CD8-positive, alpha-beta memory T cell (primary cell): ENCODE measurements at regions not wholly inside any gene's neighbourhood (a gene's known extent, or its start where the extent isn't known, plus 50 kb on each side); places are given as distances from the start of the nearest gene placed in this dataset.
"Not testable (repeated sequence)": the region's sequence is repeated elsewhere in the genome, so short reads cannot be mapped to it uniquely, and the experiment has no call there.

Source experiments
- CTCF ChIA-PET: fragments of 350-600 bp; sonication (Branson Sonifier 250); formaldehyde crosslinking; loops from one replicate; lab custom pipeline; 2021; ENCODE audit warnings: antibody characterized with exemption; lab: Charles Lee
- POLR2A ChIA-PET: fragments of 350-600 bp; sonication (Branson Sonifier 250); formaldehyde crosslinking; loops from one replicate; lab custom pipeline; 2021; ENCODE audit warnings: antibody characterized with exemption; lab: Charles Lee
- DNase-seq, 5 donors: peaks; one replicate each; pipeline versions ENCODE4 v3.0.0 to v3.0.0-alpha.2; 2020 to 2022; ENCODE audit warnings: mixed read lengths in 1 of 5
- H3K27ac ChIP-seq: one replicate; pipeline ENCODE4 v1.7.0; 2013; ENCODE audit warnings: low read depth, mild to moderate bottlenecking, low read length, moderate library complexity
- H3K27me3 ChIP-seq: 2 replicates; pipeline ENCODE4 v1.7.0; 2013; ENCODE audit warnings: low read length, mild to moderate bottlenecking; ENCODE audit not compliant: insufficient read depth, poor library complexity, severe bottlenecking
- H3K36me3 ChIP-seq: 2 replicates; pipeline ENCODE4 v1.7.0; 2013; ENCODE audit warnings: mild to moderate bottlenecking, low read length, moderate library complexity; ENCODE audit not compliant: insufficient read depth
- H3K4me1 ChIP-seq: 2 replicates; pipeline ENCODE4 v1.7.0; 2013; ENCODE audit warnings: mild to moderate bottlenecking, low read length, moderate library complexity; ENCODE audit not compliant: insufficient read depth
- H3K4me3 ChIP-seq: 2 replicates; pipeline ENCODE4 v1.7.0; 2013; ENCODE audit warnings: mild to moderate bottlenecking, low read length
- H3K9me3 ChIP-seq: 2 replicates; pipeline ENCODE4 v1.7.0; 2013; ENCODE audit warnings: mild to moderate bottlenecking, low read length
- H3K27ac Mint-ChIP-seq, 8 donors: one replicate each; pipeline ENCODE4 v1.8.0; 2020 to 2021; ENCODE audit warnings: mixed read lengths in 8 of 8, mild to moderate bottlenecking in 6 of 8, inconsistent platforms in 3 of 8, moderate library complexity in 3 of 8
- H3K27me3 Mint-ChIP-seq, 2 donors: one replicate each; pipeline ENCODE4 v1.8.0; 2020 to 2021; ENCODE audit warnings: mixed read lengths in 2 of 2, mild to moderate bottlenecking in 1 of 2, moderate library complexity in 1 of 2
- H3K36me3 Mint-ChIP-seq, 3 donors: one replicate each; pipeline ENCODE4 v1.8.0; 2020 to 2021; ENCODE audit warnings: mixed read lengths in 3 of 3, inconsistent platforms in 1 of 3, mild to moderate bottlenecking in 1 of 3
- H3K4me1 Mint-ChIP-seq, 3 donors: one replicate each; pipeline ENCODE4 v1.8.0; 2020 to 2021; ENCODE audit warnings: mixed read lengths in 3 of 3, inconsistent platforms in 1 of 3, mild to moderate bottlenecking in 1 of 3
- H3K4me3 Mint-ChIP-seq, 7 donors: one replicate each; pipeline ENCODE4 v1.8.0; 2020 to 2021; ENCODE audit warnings: mixed read lengths in 7 of 7, mild to moderate bottlenecking in 6 of 7, moderate library complexity in 4 of 7, inconsistent platforms in 2 of 7
- H3K9me3 Mint-ChIP-seq, 5 donors: one replicate each; pipeline ENCODE4 v1.8.0; 2020 to 2022; ENCODE audit warnings: mixed read lengths in 5 of 5, mild to moderate bottlenecking in 3 of 5, moderate library complexity in 2 of 5, inconsistent platforms in 1 of 5

DNA sequence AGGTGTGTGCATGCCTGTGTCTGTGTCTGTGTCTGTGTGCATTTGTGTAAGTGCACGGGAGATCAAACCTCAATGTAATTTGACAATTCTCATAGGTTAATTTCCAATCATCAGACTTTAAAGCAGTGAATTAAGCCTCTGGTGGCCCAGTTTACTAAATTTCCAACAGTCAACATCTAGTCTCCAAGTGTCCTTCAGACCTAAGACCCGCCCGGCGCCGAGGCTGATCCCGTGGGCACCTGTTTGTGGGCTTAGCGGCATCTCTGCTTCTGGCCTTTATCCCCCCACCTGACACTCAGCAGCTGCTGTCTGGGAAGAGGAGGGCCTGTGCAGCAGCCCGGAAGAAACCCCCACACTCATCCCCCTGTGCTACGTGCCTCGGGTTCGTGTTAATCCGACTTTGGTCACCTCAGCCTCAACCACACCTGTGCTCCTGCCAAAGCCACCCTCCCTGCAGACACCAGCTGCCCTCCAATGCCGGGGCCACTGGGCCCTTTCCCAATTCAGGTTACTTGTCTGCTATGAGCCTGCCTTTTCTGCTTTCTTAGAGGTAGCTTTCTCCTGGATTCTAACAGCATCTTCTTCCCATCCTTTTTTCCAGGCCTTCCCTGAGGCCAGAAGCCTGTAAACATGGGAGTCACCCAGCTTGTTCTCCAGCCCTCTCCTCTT is 154.7 kb downstream of the ATP6V0E2 start:
- CTCF ChIA-PET, H3K27me3 Mint-ChIP-seq, H3K4me1 ChIP-seq, DNase-seq, H3K9me3 ChIP-seq, H3K27me3 ChIP-seq, H3K36me3 ChIP-seq, H3K27ac ChIP-seq, POLR2A ChIA-PET, H3K36me3 Mint-ChIP-seq, H3K27ac Mint-ChIP-seq, H3K9me3 Mint-ChIP-seq, H3K4me3 ChIP-seq, H3K4me1 Mint-ChIP-seq, H3K4me3 Mint-ChIP-seq: not testable (repeated sequence)

DNA sequence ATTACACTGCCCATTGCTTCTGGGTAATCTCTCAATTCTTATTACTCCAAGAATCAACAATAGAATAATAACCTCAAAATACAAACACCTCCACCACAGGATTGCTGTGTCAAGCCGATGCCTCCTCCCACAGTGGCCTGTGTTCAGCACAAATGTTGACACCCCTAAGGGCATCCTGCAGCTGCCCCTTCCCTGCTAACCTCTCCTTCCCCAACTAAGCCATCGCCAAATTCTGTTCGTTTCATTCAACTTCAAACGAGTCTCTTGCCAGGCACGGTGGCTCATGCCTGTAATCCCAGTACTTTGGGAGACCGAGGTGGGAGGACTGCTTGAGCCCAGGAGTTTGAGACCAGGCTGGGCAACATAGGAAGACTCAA is 155.2 kb downstream of the ATP6V0E2 start:
- DNase-seq, CTCF ChIA-PET, H3K27ac Mint-ChIP-seq, H3K4me1 ChIP-seq, H3K4me3 ChIP-seq, H3K9me3 Mint-ChIP-seq, H3K9me3 ChIP-seq, H3K36me3 ChIP-seq, POLR2A ChIA-PET, H3K4me1 Mint-ChIP-seq, H3K27me3 ChIP-seq, H3K27ac ChIP-seq, H3K4me3 Mint-ChIP-seq, H3K36me3 Mint-ChIP-seq, H3K27me3 Mint-ChIP-seq: not testable (repeated sequence)

DNA sequence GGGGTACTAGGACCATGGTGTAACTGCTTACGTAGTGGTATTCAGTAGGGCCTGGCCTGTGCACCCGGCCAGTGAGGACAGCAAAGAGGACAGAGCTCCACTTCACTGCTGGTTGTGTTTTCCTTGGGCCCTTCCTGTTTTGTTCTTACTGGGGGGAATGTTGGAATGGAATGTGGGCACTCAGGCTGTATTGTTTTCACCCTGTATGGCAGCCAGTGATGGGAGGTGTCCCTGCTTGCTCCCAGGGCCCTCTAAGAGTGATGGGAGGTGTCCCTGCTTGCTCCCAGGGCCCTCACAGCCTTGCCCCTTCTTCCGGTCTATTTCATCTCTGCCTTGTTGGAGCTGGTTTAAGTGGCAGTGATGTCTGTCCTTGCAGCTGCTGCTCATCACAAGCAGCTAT is 158.0 kb downstream of the ATP6V0E2 start:
- H3K36me3 ChIP-seq, H3K27me3 ChIP-seq, DNase-seq, H3K27ac Mint-ChIP-seq, H3K9me3 Mint-ChIP-seq, CTCF ChIA-PET, H3K4me1 Mint-ChIP-seq, H3K4me3 ChIP-seq, POLR2A ChIA-PET, H3K36me3 Mint-ChIP-seq, H3K27me3 Mint-ChIP-seq, H3K4me1 ChIP-seq, H3K9me3 ChIP-seq, H3K27ac ChIP-seq, H3K4me3 Mint-ChIP-seq: not testable (repeated sequence)

DNA sequence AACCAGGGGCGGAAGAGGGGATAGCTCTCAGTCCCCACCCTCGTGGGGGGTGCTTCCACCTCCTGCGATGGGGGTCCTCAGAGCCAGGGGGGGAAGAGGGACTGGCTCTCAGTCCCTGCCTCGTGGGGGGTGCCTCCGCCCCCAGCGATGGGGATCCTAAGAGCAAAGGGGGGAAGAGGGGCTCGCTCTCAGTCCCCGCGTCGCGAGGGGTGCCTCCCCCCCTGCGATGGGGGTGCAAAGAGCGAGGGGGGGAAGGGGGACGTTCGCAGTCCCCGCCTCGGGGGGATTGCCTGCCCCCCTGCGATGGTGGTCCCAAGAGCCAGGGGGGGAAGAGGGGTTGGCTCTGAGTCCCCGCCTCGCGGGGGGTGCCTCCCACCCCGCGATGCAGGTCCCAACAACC is 159.9 kb downstream of the ATP6V0E2 start:
- POLR2A ChIA-PET, H3K36me3 ChIP-seq, H3K4me1 ChIP-seq, H3K27ac ChIP-seq, CTCF ChIA-PET, H3K36me3 Mint-ChIP-seq, H3K4me3 ChIP-seq, H3K4me1 Mint-ChIP-seq, H3K9me3 ChIP-seq, H3K9me3 Mint-ChIP-seq, DNase-seq, H3K27me3 Mint-ChIP-seq, H3K4me3 Mint-ChIP-seq, H3K27me3 ChIP-seq, H3K27ac Mint-ChIP-seq: not testable (repeated sequence)

DNA sequence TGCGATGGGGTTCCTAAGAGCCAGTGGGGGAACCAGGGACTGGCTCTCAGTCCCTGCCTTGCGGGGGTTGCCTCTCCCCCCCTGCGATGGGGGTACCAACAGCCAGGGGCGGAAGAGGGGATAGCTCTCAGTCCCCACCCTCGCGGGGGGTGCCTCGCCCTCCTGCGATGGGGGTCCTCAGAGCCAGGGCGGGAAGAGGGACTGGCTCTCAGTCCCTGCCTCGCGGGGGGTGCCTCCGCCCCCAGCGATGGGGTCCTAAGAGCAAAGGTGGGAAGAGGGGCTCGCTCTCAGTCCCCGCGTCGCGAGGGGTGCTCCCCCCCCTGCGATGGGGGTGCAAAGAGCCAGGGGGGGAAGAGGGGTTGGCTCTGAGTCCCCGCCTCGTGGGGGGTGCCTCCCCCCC is 162.0 kb downstream of the ATP6V0E2 start:
- H3K36me3 ChIP-seq, H3K9me3 Mint-ChIP-seq, CTCF ChIA-PET: not testable (repeated sequence)

DNA sequence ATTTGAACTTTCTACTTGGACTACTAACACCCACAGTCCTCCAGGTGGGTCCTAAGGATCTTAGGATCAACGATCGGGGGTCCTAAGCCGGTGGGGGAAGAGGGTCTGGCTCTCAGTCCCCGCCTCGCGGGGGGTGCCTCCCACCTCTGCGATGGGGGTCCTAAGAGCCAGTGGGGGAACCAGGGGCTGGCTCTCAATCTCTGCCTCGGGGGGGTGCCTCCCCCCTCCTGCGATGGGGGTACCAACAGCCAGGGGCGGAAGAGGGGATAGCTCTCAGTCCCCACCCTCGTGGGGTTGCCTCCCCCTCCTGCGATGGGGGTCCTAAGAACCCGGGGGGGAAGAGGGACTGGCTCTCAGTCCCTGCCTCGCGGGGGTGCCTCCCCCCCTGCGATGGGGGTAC is 165.3 kb downstream of the ATP6V0E2 start:
- H3K9me3 ChIP-seq, H3K36me3 Mint-ChIP-seq, CTCF ChIA-PET: not testable (repeated sequence)

More for the DNA sequence above, 162.0 kb downstream of the ATP6V0E2 start:
- H3K4me3 ChIP-seq, H3K9me3 ChIP-seq, H3K4me3 Mint-ChIP-seq, H3K4me1 Mint-ChIP-seq, H3K27ac Mint-ChIP-seq, DNase-seq, H3K27ac ChIP-seq, H3K36me3 Mint-ChIP-seq, H3K27me3 ChIP-seq, POLR2A ChIA-PET, H3K4me1 ChIP-seq, H3K27me3 Mint-ChIP-seq: not testable (repeated sequence)

DNA sequence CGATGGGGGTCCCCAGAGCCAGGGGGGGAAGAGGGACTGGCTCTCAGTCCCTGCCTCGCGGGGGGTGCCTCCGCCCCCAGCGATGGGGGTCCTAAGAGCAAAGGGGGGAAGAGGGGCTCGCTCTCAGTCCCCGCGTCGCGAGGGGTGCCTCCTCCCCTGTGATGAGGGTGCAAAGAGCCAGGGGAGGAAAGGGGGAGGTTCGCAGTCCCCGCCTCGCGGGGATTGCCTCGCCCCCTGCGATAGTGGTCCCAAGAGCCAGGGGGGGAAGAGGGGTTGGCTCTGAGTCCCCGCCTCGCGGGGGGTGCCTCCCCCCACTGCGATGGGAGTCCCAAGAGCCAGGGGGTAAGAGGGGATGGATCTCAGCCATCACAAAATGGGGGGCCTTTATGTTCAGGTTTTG is 168.5 kb downstream of the ATP6V0E2 start:
- H3K4me1 ChIP-seq, H3K9me3 ChIP-seq, H3K27ac ChIP-seq, DNase-seq, POLR2A ChIA-PET, H3K36me3 ChIP-seq, H3K27me3 ChIP-seq, H3K4me3 Mint-ChIP-seq, H3K4me1 Mint-ChIP-seq, H3K9me3 Mint-ChIP-seq, H3K4me3 ChIP-seq, CTCF ChIA-PET, H3K27ac Mint-ChIP-seq, H3K36me3 Mint-ChIP-seq: not testable (repeated sequence)
- H3K27me3 Mint-ChIP-seq = peaks cover 7 to 12% of the 10 kb centered on the region in 2 donors

More for the DNA sequence above, 165.3 kb downstream of the ATP6V0E2 start:
- POLR2A ChIA-PET, H3K27me3 ChIP-seq, H3K27me3 Mint-ChIP-seq, H3K36me3 ChIP-seq, H3K9me3 Mint-ChIP-seq, H3K4me1 Mint-ChIP-seq, H3K4me3 Mint-ChIP-seq, H3K27ac ChIP-seq, H3K4me3 ChIP-seq, H3K27ac Mint-ChIP-seq, DNase-seq, H3K4me1 ChIP-seq: not testable (repeated sequence)

DNA sequence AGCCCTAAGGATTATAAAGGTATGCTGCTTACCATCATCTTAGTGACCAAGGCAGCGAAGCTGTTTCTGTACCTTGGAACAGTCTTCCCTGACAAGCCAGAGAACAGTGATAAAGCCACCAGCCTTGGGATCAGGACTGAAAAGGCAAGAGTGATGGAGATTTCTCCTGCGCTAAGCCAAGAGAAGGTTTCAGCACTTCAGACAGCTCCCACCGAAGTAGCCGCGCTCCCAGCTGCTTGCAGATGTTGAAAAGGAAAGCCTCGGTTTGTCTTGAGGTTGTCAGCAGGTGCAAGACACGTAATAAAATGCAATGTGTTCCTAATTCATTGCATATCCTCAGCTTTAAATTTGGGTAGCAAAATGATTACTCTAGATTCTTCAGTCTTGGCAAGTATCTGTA is 171.0 kb downstream of the ATP6V0E2 start:
- H3K9me3 Mint-ChIP-seq, H3K27ac Mint-ChIP-seq, H3K4me3 ChIP-seq, H3K36me3 ChIP-seq, H3K36me3 Mint-ChIP-seq, H3K9me3 ChIP-seq, H3K27me3 ChIP-seq, H3K4me1 ChIP-seq, H3K27ac ChIP-seq, POLR2A ChIA-PET, CTCF ChIA-PET: not testable (repeated sequence)
- Mint-ChIP-seq H3K4me1 (peaks cover 0 to 11% (median 6%) of the 10 kb centered on the region in 3 donors), H3K27me3 (peaks cover 16 to 19% of the 10 kb centered on the region in 2 donors), H3K4me3 (peak overlapping the region in 1 of 7 donors; percentile 8)
- peak in 1 of 5 donors; percentile 39 for DNase-seq

DNA sequence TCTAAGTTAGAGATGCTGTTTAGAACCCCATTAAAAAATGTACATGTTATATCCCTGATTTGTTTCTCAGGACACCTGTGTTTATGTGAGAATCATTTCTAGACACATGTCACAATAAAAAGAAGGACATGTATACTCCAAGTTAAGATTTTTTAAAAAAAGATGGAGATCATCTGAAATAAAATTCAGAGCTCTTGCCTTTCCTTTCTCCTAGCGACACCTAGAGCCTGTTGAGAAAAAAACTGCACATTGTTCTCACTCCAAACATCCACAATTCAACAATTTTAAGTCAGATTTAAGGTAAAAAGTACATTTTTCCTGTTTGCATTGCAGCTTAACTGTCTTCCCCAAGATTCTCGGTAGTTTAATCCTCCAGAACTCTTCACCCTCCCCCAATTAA is 171.8 kb downstream of the ATP6V0E2 start:
- H3K36me3 ChIP-seq, H3K36me3 Mint-ChIP-seq, CTCF ChIA-PET, H3K9me3 Mint-ChIP-seq, POLR2A ChIA-PET, H3K27ac ChIP-seq, H3K4me3 Mint-ChIP-seq, H3K27ac Mint-ChIP-seq, DNase-seq, H3K27me3 ChIP-seq, H3K4me3 ChIP-seq, H3K9me3 ChIP-seq, H3K4me1 ChIP-seq: not testable (repeated sequence)
- Mint-ChIP-seq H3K27me3 (peaks cover 16 to 23% of the 10 kb centered on the region in 2 donors), H3K4me1 (peaks cover 0 to 11% (median 6%) of the 10 kb centered on the region in 3 donors)
